LoVo (cell line): ENCODE measurements at regions not wholly inside any gene's neighbourhood (a gene's known extent, or its start where the extent isn't known, plus 50 kb on each side); places are given as distances from the start of the nearest gene placed in this dataset.

Experiments used
- DNase-seq: peaks from one replicate; pipeline ENCODE4 v3.0.0-alpha.2; 2016; ENCODE audit warnings: low spot score

GRCh38 chr5:13567819-13568218 is 376.7 kb downstream of the DNAH5 start:
- DNase-seq = no peak

GRCh38 chr5:13566871-13567339 is 377.6 kb downstream of the DNAH5 start:
- no peak for DNase-seq

- no peak for DNase-seq
Measured at GRCh38 chr5:13558408-13558807, 386.1 kb downstream of the DNAH5 start.

GRCh38 chr5:13553896-13554295 is 390.6 kb downstream of the DNAH5 start:
- no peak for DNase-seq

- no peak for DNase-seq
Measured at GRCh38 chr5:13552361-13552760, 392.1 kb downstream of the DNAH5 start.

GRCh38 chr5:13551645-13552044 is 392.8 kb downstream of the DNAH5 start:
- DNase-seq = no peak

GRCh38 chr5:13540168-13540750 is 404.2 kb downstream of the DNAH5 start:
- DNase-seq = no peak

GRCh38 chr5:13536933-13537332 is 407.6 kb downstream of the DNAH5 start:
- DNase-seq = no peak

GRCh38 chr5:13533833-13534232 is 410.7 kb downstream of the DNAH5 start:
- no peak for DNase-seq

- DNase-seq = no peak
Measured at GRCh38 chr5:13529300-13529699, 415.2 kb downstream of the DNAH5 start.

- no peak for DNase-seq
Measured at GRCh38 chr5:13524936-13525335, 419.6 kb downstream of the DNAH5 start.

GRCh38 chr5:13519131-13519530 is 425.4 kb downstream of the DNAH5 start:
- DNase-seq = no peak

- no peak for DNase-seq
Measured at GRCh38 chr5:13516195-13516594, 428.3 kb downstream of the DNAH5 start.

GRCh38 chr5:13511442-13511841 is 433.0 kb downstream of the DNAH5 start:
- DNase-seq = no peak

- DNase-seq = no peak
Measured at GRCh38 chr5:13510616-13511015, 433.9 kb downstream of the DNAH5 start.

- no peak for DNase-seq
Measured at GRCh38 chr5:13508559-13508958, 435.9 kb downstream of the DNAH5 start.

GRCh38 chr5:13505326-13505725 is 439.2 kb downstream of the DNAH5 start:
- DNase-seq = no peak

- DNase-seq = no peak
Measured at GRCh38 chr5:13503017-13503416, 441.5 kb downstream of the DNAH5 start.

GRCh38 chr5:13501176-13501575 is 443.3 kb downstream of the DNAH5 start:
- no peak for DNase-seq

GRCh38 chr5:13498279-13498678 is 446.2 kb downstream of the DNAH5 start:
- DNase-seq = no peak

GRCh38 chr5:13488254-13488931 is 456.1 kb downstream of the DNAH5 start:
- no peak for DNase-seq

GRCh38 chr5:13480834-13481233 is 463.7 kb downstream of the DNAH5 start:
- no peak for DNase-seq

GRCh38 chr5:13478831-13479465 is 465.5 kb downstream of the DNAH5 start:
- peak; percentile 34 for DNase-seq
